CD4-positive, alpha-beta T cell (primary cell): ENCODE measurements at regions not wholly inside any gene's neighbourhood (a gene's known extent, or its start where the extent isn't known, plus 50 kb on each side); places are given as distances from the start of the nearest gene placed in this dataset.

ENCODE experiments used
- ATAC-seq: fragments of 200-7000 bp; cut with Tn5 transposase; one replicate; pipeline ENCODE4 v1.10.0; 2022; ENCODE audit warnings: mild to moderate bottlenecking; ENCODE audit not compliant: poor library complexity
- CTCF ChIA-PET: fragments of 350-600 bp; sonication (Branson Sonifier 250); formaldehyde crosslinking; loops from one replicate; lab custom pipeline; 2021; ENCODE audit warnings: antibody characterized with exemption, inconsistent platforms; lab: Charles Lee
- POLR2A ChIA-PET: fragments of 350-600 bp; sonication (Branson Sonifier 250); formaldehyde crosslinking; loops from one replicate; lab custom pipeline; 2021; ENCODE audit warnings: antibody characterized with exemption, inconsistent platforms; lab: Charles Lee
- DNase-seq, 14 experiments: peaks; one replicate each; pipeline ENCODE4 v3.0.0-alpha.2; 2013 to 2020; ENCODE audit warnings: mixed read lengths in 2 of 14
- H3K27ac ChIP-seq, 2 donors: one replicate each; pipeline versions ENCODE4 v1.5.1 to v1.7.0; 2013; ENCODE audit warnings: low read length in 2 of 2, low read depth in 1 of 2, mild to moderate bottlenecking in 1 of 2
- H3K27me3 ChIP-seq, 2 experiments: 1 replicate in 1 of 2; 2 replicates in 1 of 2; pipeline versions ENCODE4 v1.6.1 to v1.7.0; 2013; ENCODE audit warnings: low read length in 2 of 2, control low read depth in 1 of 2, mild to moderate bottlenecking in 1 of 2, moderate library complexity in 1 of 2; ENCODE audit not compliant: insufficient read depth in 2 of 2, control insufficient read depth in 1 of 2
- H3K36me3 ChIP-seq: one replicate; pipeline ENCODE4 v1.6.1; 2013; ENCODE audit warnings: low read length, control low read depth; ENCODE audit not compliant: insufficient read depth
- H3K4me1 ChIP-seq: one replicate; pipeline ENCODE4 v1.6.1; 2013; ENCODE audit warnings: low read length, control low read depth; ENCODE audit not compliant: insufficient read depth
- H3K4me3 ChIP-seq: one replicate; pipeline ENCODE4 v1.5.1; 2013; ENCODE audit warnings: mild to moderate bottlenecking, low read length, moderate library complexity
- H3K9me3 ChIP-seq, 2 experiments: 1 replicate in 1 of 2; 2 replicates in 1 of 2; pipeline versions ENCODE4 v1.6.1 to v1.7.0; 2013; ENCODE audit warnings: low read length in 2 of 2, mild to moderate bottlenecking in 2 of 2, control low read depth in 1 of 2, moderate library complexity in 1 of 2; ENCODE audit not compliant: control insufficient read depth in 1 of 2, insufficient read depth in 1 of 2
- H3K27ac Mint-ChIP-seq: one replicate; pipeline ENCODE4 v1.8.0; 2020; ENCODE audit warnings: mixed read lengths
- H3K27me3 Mint-ChIP-seq: one replicate; pipeline ENCODE4 v1.8.0; 2021; ENCODE audit warnings: mixed read lengths
- H3K36me3 Mint-ChIP-seq: one replicate; pipeline ENCODE4 v1.8.0; 2021; ENCODE audit warnings: low read depth, mixed read lengths
- H3K4me1 Mint-ChIP-seq: one replicate; pipeline ENCODE4 v1.8.0; 2021; ENCODE audit warnings: low read depth, mixed read lengths
- H3K4me3 Mint-ChIP-seq: one replicate; pipeline ENCODE4 v1.8.0; 2020; ENCODE audit warnings: mild to moderate bottlenecking, mixed read lengths
- H3K9me3 Mint-ChIP-seq: one replicate; pipeline ENCODE4 v1.8.0; 2020; ENCODE audit warnings: mixed read lengths
- intact Hi-C, 2 experiments: fragments of 100-400 bp; cut with DNase I in 1 of 2; cut with micrococcal nuclease in 1 of 2; formaldehyde crosslinking; loops; one replicate each; pipeline versions ENCODE4 v1.15.1 to v1.9.0; 2023 to 2025; cut with DNase I, micrococcal nuclease
- TF ChIP-seq, protein P1 (sequence below): fragments of 200-600 bp; IDR thresholded peaks from one replicate; pipeline ENCODE4 v1.8.0; 2022; ENCODE audit warnings: antibody characterized with exemption, mild to moderate bottlenecking

GRCh38 chr12:91364471-91365184 lies 182.0 kb upstream of the DCN start:
- no peaks in the 10 kb centered on the region for H3K27me3 Mint-ChIP-seq
- DNase-seq, result no peak
- no peak overlapping the region for H3K4me3 Mint-ChIP-seq
- Histone ChIP-seq H3K27me3 (no peaks in the 10 kb centered on the region), H3K27ac (no peak overlapping the region), H3K4me3 (no peak overlapping the region), H3K36me3 (no peaks in the 10 kb centered on the region), H3K9me3 (no peaks in the 10 kb centered on the region), H3K4me1 (no peaks in the 10 kb centered on the region)
- no peak overlapping the region for H3K27ac Mint-ChIP-seq
- no peaks in the 10 kb centered on the region for H3K4me1 Mint-ChIP-seq
- ATAC-seq, result no peak
- no peaks in the 10 kb centered on the region for H3K9me3 Mint-ChIP-seq
- TF ChIP-seq, protein P1, sequence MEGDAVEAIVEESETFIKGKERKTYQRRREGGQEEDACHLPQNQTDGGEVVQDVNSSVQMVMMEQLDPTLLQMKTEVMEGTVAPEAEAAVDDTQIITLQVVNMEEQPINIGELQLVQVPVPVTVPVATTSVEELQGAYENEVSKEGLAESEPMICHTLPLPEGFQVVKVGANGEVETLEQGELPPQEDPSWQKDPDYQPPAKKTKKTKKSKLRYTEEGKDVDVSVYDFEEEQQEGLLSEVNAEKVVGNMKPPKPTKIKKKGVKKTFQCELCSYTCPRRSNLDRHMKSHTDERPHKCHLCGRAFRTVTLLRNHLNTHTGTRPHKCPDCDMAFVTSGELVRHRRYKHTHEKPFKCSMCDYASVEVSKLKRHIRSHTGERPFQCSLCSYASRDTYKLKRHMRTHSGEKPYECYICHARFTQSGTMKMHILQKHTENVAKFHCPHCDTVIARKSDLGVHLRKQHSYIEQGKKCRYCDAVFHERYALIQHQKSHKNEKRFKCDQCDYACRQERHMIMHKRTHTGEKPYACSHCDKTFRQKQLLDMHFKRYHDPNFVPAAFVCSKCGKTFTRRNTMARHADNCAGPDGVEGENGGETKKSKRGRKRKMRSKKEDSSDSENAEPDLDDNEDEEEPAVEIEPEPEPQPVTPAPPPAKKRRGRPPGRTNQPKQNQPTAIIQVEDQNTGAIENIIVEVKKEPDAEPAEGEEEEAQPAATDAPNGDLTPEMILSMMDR, result no peak
- intact Hi-C loops, result no loop called here
- CTCF ChIA-PET, result no interaction called here
- POLR2A ChIA-PET, result no interaction called here
- no peaks in the 10 kb centered on the region for H3K36me3 Mint-ChIP-seq

GRCh38 chr12:91361864-91362263 lies 179.2 kb upstream of the DCN start:
- no peaks in the 10 kb centered on the region for H3K4me1 ChIP-seq
- Mint-ChIP-seq H3K4me3 (no peak overlapping the region), H3K27ac (no peak overlapping the region), H3K9me3 (no peaks in the 10 kb centered on the region), H3K36me3 (no peaks in the 10 kb centered on the region), H3K27me3 (peaks cover 7% of the 10 kb centered on the region), H3K4me1 (no peaks in the 10 kb centered on the region)
- ATAC-seq, result no peak
- no peaks in the 10 kb centered on the region for H3K27me3 ChIP-seq
- H3K27ac ChIP-seq, result no peak overlapping the region
- TF ChIP-seq, protein P1, result peak; percentile 64
- H3K9me3 ChIP-seq, result no peaks in the 10 kb centered on the region
- intact Hi-C loops, result loop anchor here (1.0 to 2.0 kb wide), 3 partner anchors 1208 to 1289 kb away; no protein-coding TSS in a partner anchor
- peak in 3 of 14 experiments; percentile 46 to 61 (median 59) for DNase-seq
- no peak overlapping the region for H3K4me3 ChIP-seq
- no peaks in the 10 kb centered on the region for H3K36me3 ChIP-seq
- ChIA-PET CTCF (interaction anchor here (1.8 kb wide), 1 partner anchor 20 kb away, joined by 8 read pairs; no protein-coding TSS in a partner anchor), POLR2A (no interaction called here)

DNA sequence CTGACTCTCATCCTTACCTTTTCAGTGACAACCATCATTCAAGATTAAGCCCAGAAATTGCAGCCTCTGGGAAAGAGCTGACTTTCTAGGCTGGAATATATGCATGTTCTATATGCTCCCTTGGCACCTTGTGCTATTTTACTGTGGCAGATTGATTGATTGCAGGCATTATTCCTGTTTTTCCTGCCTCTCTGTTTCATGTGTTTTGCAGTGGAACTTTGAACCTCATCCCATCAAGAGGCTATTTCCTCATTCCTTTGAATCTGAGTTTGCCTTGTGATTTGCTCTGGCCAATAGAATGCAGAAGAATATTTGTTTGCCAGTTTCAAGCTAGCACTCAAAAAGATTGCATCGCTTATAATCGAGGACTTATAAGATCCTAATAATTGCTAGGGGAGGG lies 174.8 kb upstream of the DCN start:
- ATAC-seq (no peak), DNase-seq (no peak)
- intact Hi-C loops, result loop anchor here (5.0 to 10.0 kb wide), 2 partner anchors 370 to 383 kb away; no protein-coding TSS in a partner anchor
- Mint-ChIP-seq H3K4me3 (no peak overlapping the region), H3K4me1 (no peaks in the 10 kb centered on the region), H3K36me3 (no peaks in the 10 kb centered on the region), H3K27me3 (peaks cover 21% of the 10 kb centered on the region), H3K9me3 (no peaks in the 10 kb centered on the region), H3K27ac (no peak overlapping the region)
- H3K36me3 ChIP-seq, result no peaks in the 10 kb centered on the region
- POLR2A ChIA-PET, result no interaction called here
- H3K4me3 ChIP-seq, result no peak overlapping the region
- no peaks in the 10 kb centered on the region for H3K27me3 ChIP-seq
- H3K9me3 ChIP-seq, result no peaks in the 10 kb centered on the region
- CTCF ChIA-PET, result no interaction called here
- H3K27ac ChIP-seq, result no peak overlapping the region
- TF ChIP-seq, protein P1, result no peak
- no peaks in the 10 kb centered on the region for H3K4me1 ChIP-seq
